ENCODE measurements at regions not wholly inside any gene's neighbourhood (a gene's known extent, or its start where the extent isn't known, plus 50 kb on each side); places are given as distances from the start of the nearest gene placed in this dataset.
A peak's percentile ranks its signal among the peaks of the same experiment; 100 is the strongest.
"Not testable (repeated sequence)": the region's sequence is repeated elsewhere in the genome, so short reads cannot be mapped to it uniquely, and the experiment has no call there.

GRCh38 chrX:65331371-65331770 lies 203.2 kb downstream of the LAS1L start:
- no peaks in the 10 kb centered on the region for H3K9me3 ChIP-seq (ENCODE audit: control insufficient read depth, low read length)
- H3K4me1 ChIP-seq (ENCODE audit: control insufficient read depth, insufficient read depth, low read length, poor library complexity, severe bottlenecking) = no peaks in the 10 kb centered on the region
- WGBS, 2 experiments (ENCODE audit: insufficient coverage in 2 of 2) = no CpG with 5 or more reads among the region's 1 CpG

DNA sequence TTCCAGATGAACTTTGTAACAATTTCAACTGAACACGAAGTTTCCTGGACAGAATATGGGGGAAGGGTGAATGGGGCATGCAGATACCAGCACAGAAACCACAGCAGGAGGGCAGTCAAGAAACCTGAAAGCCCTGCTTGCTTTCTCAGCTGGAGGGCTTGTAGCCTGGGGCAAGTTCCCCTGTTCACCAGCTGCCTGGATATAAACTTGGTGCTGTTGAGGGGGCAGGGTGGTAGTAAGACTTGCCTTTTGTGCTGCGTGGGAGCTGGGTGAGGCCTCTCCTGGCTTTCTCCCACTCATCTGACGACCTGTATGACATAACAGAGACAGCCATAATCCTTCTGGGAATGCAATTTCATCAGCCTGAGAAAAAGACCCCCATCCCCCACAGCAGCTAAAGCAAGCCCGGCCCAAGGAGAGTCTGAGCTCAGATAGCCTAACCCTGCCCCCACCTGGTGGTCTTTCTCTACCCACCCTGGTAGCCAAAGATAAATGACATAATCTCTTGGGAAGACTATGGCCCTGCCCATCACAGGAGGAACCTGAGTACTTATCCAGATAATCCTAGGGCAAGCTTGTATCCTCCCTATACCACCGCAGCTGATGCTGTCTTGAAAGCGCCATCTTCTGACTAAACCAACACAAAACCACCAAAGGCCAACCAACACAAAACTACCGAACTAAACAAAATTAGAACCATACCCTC lies 234.3 kb downstream of the LAS1L start:
- Histone ChIP-seq H3K27ac (ENCODE audit: low read depth, low read length, severe bottlenecking) (no peak overlapping the region), H3K9me3 (ENCODE audit: control insufficient read depth, low read length) (no peaks in the 10 kb centered on the region), H3K4me3 (ENCODE audit: extremely low read depth, insufficient read depth, low read length, poor library complexity, severe bottlenecking) (no peak overlapping the region), H3K4me1 (ENCODE audit: control insufficient read depth, insufficient read depth, low read length, poor library complexity, severe bottlenecking) (no peaks in the 10 kb centered on the region), H3K36me3 (ENCODE audit: control insufficient read depth, insufficient read depth, low read length) (no peaks in the 10 kb centered on the region)
- 30% methylated on average over 2 of the region's 7 CpGs; no CpG with 5 or more reads in 1 of the 2 experiments for WGBS, 2 experiments (ENCODE audit: insufficient coverage in 2 of 2)

More at GRCh38 chrX:65331371-65331770, 203.2 kb downstream of the LAS1L start:
- Histone ChIP-seq H3K36me3 (ENCODE audit: control insufficient read depth, insufficient read depth, low read length) (no peaks in the 10 kb centered on the region), H3K4me3 (ENCODE audit: extremely low read depth, insufficient read depth, low read length, poor library complexity, severe bottlenecking) (no peak overlapping the region), H3K27ac (ENCODE audit: low read depth, low read length, severe bottlenecking) (no peak overlapping the region)

- H3K27ac ChIP-seq (ENCODE audit: low read depth, low read length, severe bottlenecking); H3K9me3 ChIP-seq (ENCODE audit: control insufficient read depth, low read length); H3K4me3 ChIP-seq (ENCODE audit: extremely low read depth, insufficient read depth, low read length, poor library complexity, severe bottlenecking); H3K36me3 ChIP-seq (ENCODE audit: control insufficient read depth, insufficient read depth, low read length); H3K4me1 ChIP-seq (ENCODE audit: control insufficient read depth, insufficient read depth, low read length, poor library complexity, severe bottlenecking): not testable (repeated sequence)
- WGBS, 2 experiments (ENCODE audit: insufficient coverage in 2 of 2) = 95% methylated on average over 3 of the region's 8 CpGs; no CpG with 5 or more reads in 1 of the 2 experiments
Observed at GRCh38 chrX:65282905-65283304, 251.7 kb downstream of the LAS1L start.

DNA sequence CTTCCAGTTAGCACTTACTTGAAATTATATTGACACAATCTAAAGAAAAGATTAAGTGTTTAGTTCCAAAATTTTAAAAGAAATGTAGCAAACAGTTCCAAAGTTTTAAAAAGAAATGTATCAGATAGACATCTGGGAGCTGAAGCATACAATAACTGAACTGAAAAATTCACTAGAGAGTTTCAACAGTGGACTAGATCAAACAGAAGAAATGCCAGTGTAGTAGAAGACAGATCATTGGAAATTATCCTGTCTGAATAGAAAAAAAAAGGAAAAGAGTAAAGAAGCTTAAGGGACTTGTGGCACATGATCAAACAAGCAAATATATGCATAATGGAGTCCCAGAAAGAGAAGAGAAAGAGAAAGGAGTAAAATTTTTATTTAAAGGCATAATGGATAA lies 261.4 kb downstream of the LAS1L start:
- Histone ChIP-seq H3K9me3 (ENCODE audit: control insufficient read depth, low read length) (no peaks in the 10 kb centered on the region), H3K4me1 (ENCODE audit: control insufficient read depth, insufficient read depth, low read length, poor library complexity, severe bottlenecking) (no peaks in the 10 kb centered on the region), H3K4me3 (ENCODE audit: extremely low read depth, insufficient read depth, low read length, poor library complexity, severe bottlenecking) (no peak overlapping the region), H3K36me3 (ENCODE audit: control insufficient read depth, insufficient read depth, low read length) (no peaks in the 10 kb centered on the region), H3K27ac (ENCODE audit: low read depth, low read length, severe bottlenecking) (no peak overlapping the region)

DNA sequence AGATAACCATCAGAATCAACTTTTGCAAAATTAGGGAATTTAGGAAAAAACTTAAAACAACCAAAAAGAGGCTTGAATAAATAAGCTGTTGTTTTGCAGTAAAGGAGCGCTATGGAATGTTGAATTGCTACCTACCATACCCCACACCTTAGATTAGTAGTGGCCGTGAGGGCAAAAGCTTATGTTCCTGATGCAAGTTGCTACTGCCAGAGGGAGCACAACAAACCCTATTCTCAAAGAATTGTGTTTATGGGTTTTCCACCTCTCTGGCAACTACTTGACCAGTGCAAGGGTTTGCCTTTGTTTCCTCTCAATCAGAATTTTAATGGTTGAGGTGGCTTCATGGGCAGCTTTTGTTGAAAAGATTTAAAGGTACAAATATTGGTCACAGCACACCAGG lies 268.1 kb downstream of the LAS1L start:
- no CpG with 5 or more reads among the region's 2 CpGs for WGBS, 2 experiments (ENCODE audit: insufficient coverage in 2 of 2)
- H3K4me3 ChIP-seq (ENCODE audit: extremely low read depth, insufficient read depth, low read length, poor library complexity, severe bottlenecking) = no peak overlapping the region
- no peak overlapping the region for H3K27ac ChIP-seq (ENCODE audit: low read depth, low read length, severe bottlenecking)
- no peaks in the 10 kb centered on the region for H3K36me3 ChIP-seq (ENCODE audit: control insufficient read depth, insufficient read depth, low read length)
- no peaks in the 10 kb centered on the region for H3K9me3 ChIP-seq (ENCODE audit: control insufficient read depth, low read length)
- H3K4me1 ChIP-seq (ENCODE audit: control insufficient read depth, insufficient read depth, low read length, poor library complexity, severe bottlenecking) = no peaks in the 10 kb centered on the region

DNA sequence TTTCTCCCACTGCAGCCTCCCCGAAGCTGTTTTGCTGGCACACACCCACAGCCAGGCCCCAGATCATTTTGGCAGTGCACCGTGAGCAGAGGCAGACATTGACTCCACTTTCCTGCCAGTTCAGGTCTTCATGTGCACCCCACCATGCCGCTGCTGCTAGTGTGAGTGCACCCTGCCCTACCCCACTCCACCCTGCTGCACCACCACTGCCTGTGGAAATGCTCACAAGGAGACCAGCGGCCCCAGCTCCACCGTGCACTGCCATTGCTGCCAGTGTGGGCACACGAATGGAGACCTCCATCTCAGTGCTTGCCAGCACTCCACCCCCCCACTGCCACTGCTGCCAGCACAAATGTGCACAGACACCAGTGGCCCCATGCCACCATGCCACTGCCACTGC lies 277.6 kb upstream of the ZC4H2 start:
- WGBS, 2 experiments (ENCODE audit: insufficient coverage in 2 of 2) = 67% methylated on average over 1 of the region's 6 CpGs; no CpG with 5 or more reads in 1 of the 2 experiments
- no peaks in the 10 kb centered on the region for H3K9me3 ChIP-seq (ENCODE audit: control insufficient read depth, low read length)

DNA sequence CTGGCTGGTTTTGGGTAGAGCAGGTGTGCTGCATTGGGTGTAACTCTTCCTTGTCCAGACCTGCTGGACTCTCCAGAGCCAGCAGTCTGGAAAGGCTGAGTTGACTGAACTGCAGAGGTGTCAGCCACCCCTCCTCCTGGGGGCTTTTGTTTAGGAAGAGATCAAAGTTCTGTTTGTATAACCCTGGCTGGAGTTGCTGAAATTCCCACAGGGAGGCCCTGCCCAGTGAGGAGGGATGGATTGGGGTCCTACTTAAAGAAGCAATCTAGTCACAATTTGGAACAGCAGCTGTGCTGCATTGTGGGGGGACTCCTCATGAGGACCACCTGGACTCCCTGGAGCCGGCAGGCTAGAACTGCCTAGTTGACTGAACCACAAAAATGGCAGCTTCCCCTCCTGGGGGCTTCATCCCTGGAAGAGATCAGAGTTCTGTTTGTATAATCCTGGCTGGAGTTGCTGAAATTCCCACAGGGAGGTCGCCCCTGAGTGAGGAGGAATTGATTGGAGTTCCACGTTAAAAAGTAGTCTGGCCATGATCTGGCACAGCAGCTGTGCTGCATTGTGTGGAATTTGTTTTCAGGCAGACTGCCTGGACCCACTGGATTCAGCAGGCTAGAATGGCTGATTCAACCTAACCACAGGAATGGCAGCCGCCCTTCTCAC lies 264.9 kb upstream of the ZC4H2 start:
- 56 to 80% methylated on average over 1 to 3 of the region's 4 CpGs for whole genome bisulfite sequencing, 2 experiments (ENCODE audit: insufficient coverage in 2 of 2)
- no peaks in the 10 kb centered on the region for H3K4me1 ChIP-seq (ENCODE audit: control insufficient read depth, insufficient read depth, low read length, poor library complexity, severe bottlenecking)
- H3K27ac ChIP-seq (ENCODE audit: low read depth, low read length, severe bottlenecking) = no peak overlapping the region
- H3K9me3 ChIP-seq (ENCODE audit: control insufficient read depth, low read length) = no peaks in the 10 kb centered on the region
- H3K4me3 ChIP-seq (ENCODE audit: extremely low read depth, insufficient read depth, low read length, poor library complexity, severe bottlenecking) = no peak overlapping the region
- H3K36me3 ChIP-seq (ENCODE audit: control insufficient read depth, insufficient read depth, low read length) = no peaks in the 10 kb centered on the region

More for the DNA sequence above, 277.6 kb upstream of the ZC4H2 start:
- H3K4me1 ChIP-seq (ENCODE audit: control insufficient read depth, insufficient read depth, low read length, poor library complexity, severe bottlenecking) = no peaks in the 10 kb centered on the region
- H3K36me3 ChIP-seq (ENCODE audit: control insufficient read depth, insufficient read depth, low read length) = no peaks in the 10 kb centered on the region
- H3K27ac ChIP-seq (ENCODE audit: low read depth, low read length, severe bottlenecking) = no peak overlapping the region
- no peak overlapping the region for H3K4me3 ChIP-seq (ENCODE audit: extremely low read depth, insufficient read depth, low read length, poor library complexity, severe bottlenecking)

GRCh38 chrX:65203545-65203944 lies 227.3 kb upstream of the ZC4H2 start:
- WGBS, 2 experiments (ENCODE audit: insufficient coverage in 2 of 2) = 92% methylated on average over 2 of the region's 3 CpGs; no CpG with 5 or more reads in 1 of the 2 experiments
- Histone ChIP-seq H3K9me3 (ENCODE audit: control insufficient read depth, low read length) (no peaks in the 10 kb centered on the region), H3K36me3 (ENCODE audit: control insufficient read depth, insufficient read depth, low read length) (no peaks in the 10 kb centered on the region), H3K4me1 (ENCODE audit: control insufficient read depth, insufficient read depth, low read length, poor library complexity, severe bottlenecking) (no peaks in the 10 kb centered on the region), H3K27ac (ENCODE audit: low read depth, low read length, severe bottlenecking) (no peak overlapping the region), H3K4me3 (ENCODE audit: extremely low read depth, insufficient read depth, low read length, poor library complexity, severe bottlenecking) (no peak overlapping the region)

GRCh38 chrX:65196758-65197360 lies 220.6 kb upstream of the ZC4H2 start:
- Histone ChIP-seq H3K4me3 (ENCODE audit: extremely low read depth, insufficient read depth, low read length, poor library complexity, severe bottlenecking) (peak overlapping the region; percentile 1), H3K36me3 (ENCODE audit: control insufficient read depth, insufficient read depth, low read length) (no peaks in the 10 kb centered on the region), H3K27ac (ENCODE audit: low read depth, low read length, severe bottlenecking) (no peak overlapping the region), H3K9me3 (ENCODE audit: control insufficient read depth, low read length) (no peaks in the 10 kb centered on the region), H3K4me1 (ENCODE audit: control insufficient read depth, insufficient read depth, low read length, poor library complexity, severe bottlenecking) (peaks cover 8% of the 10 kb centered on the region)
- 0% methylated on average over 4 of the region's 14 CpGs; no CpG with 5 or more reads in 1 of the 2 experiments for WGBS, 2 experiments (ENCODE audit: insufficient coverage in 2 of 2)

- Histone ChIP-seq H3K4me1 (ENCODE audit: control insufficient read depth, insufficient read depth, low read length, poor library complexity, severe bottlenecking) (peaks cover 8% of the 10 kb centered on the region), H3K36me3 (ENCODE audit: control insufficient read depth, insufficient read depth, low read length) (no peaks in the 10 kb centered on the region), H3K27ac (ENCODE audit: low read depth, low read length, severe bottlenecking) (no peak overlapping the region), H3K4me3 (ENCODE audit: extremely low read depth, insufficient read depth, low read length, poor library complexity, severe bottlenecking) (no peak overlapping the region), H3K9me3 (ENCODE audit: control insufficient read depth, low read length) (no peaks in the 10 kb centered on the region)
- 0 to 14% methylated on average over 1 of the region's 1 CpG for WGBS, 2 experiments (ENCODE audit: insufficient coverage in 2 of 2)
Observed at GRCh38 chrX:65195621-65196020, 219.4 kb upstream of the ZC4H2 start.

- WGBS, 2 experiments (ENCODE audit: insufficient coverage in 2 of 2) = no CpG with 5 or more reads among the region's 5 CpGs
- Histone ChIP-seq H3K9me3 (ENCODE audit: control insufficient read depth, low read length) (no peaks in the 10 kb centered on the region), H3K27ac (ENCODE audit: low read depth, low read length, severe bottlenecking) (no peak overlapping the region), H3K4me3 (ENCODE audit: extremely low read depth, insufficient read depth, low read length, poor library complexity, severe bottlenecking) (no peak overlapping the region), H3K4me1 (ENCODE audit: control insufficient read depth, insufficient read depth, low read length, poor library complexity, severe bottlenecking) (peaks cover 8% of the 10 kb centered on the region), H3K36me3 (ENCODE audit: control insufficient read depth, insufficient read depth, low read length) (no peaks in the 10 kb centered on the region)
Observed at GRCh38 chrX:65194547-65194946, 218.3 kb upstream of the ZC4H2 start.

Data from mesodermal cell (in vitro differentiated cells).